CD4-positive, CD25-positive, alpha-beta regulatory T cell (primary cell): ENCODE measurements at regions not wholly inside any gene's neighbourhood (a gene's known extent, or its start where the extent isn't known, plus 50 kb on each side); places are given as distances from the start of the nearest gene placed in this dataset.
A peak's percentile ranks its signal among the peaks of the same experiment; 100 is the strongest.
"Not testable (repeated sequence)": the region's sequence is repeated elsewhere in the genome, so short reads cannot be mapped to it uniquely, and the experiment has no call there.

Source experiments
- ATAC-seq, 2 donors: fragments of 150-1000 bp; cut with Tn5 transposase; one replicate each; pipeline ENCODE4 v1.10.0; 2021; ENCODE audit warnings: low read depth in 2 of 2, moderate number of reproducible peaks in 2 of 2, moderate library complexity in 1 of 2
- DNase-seq, 3 donors: peaks; one replicate each; pipeline versions ENCODE4 v3.0.0 to v3.0.0-alpha.2; 2012 to 2022; ENCODE audit warnings: mixed read lengths in 1 of 3
- H3K27ac ChIP-seq: one replicate; pipeline ENCODE4 v1.7.0; 2013; ENCODE audit warnings: mild to moderate bottlenecking, low read length; ENCODE audit not compliant: insufficient read depth, poor library complexity, severe bottlenecking
- H3K27me3 ChIP-seq: one replicate; pipeline ENCODE4 v1.7.0; 2013; ENCODE audit warnings: low read length; ENCODE audit not compliant: control insufficient read depth, insufficient read depth
- H3K36me3 ChIP-seq: one replicate; pipeline ENCODE4 v1.7.0; 2013; ENCODE audit warnings: mild to moderate bottlenecking, low read length, moderate library complexity; ENCODE audit not compliant: control insufficient read depth, insufficient read depth
- H3K4me1 ChIP-seq: 2 replicates; pipeline ENCODE4 v1.7.0; 2013; ENCODE audit warnings: mild to moderate bottlenecking, low read length; ENCODE audit not compliant: insufficient read depth, control insufficient read depth, poor library complexity, severe bottlenecking
- H3K4me3 ChIP-seq: one replicate; pipeline ENCODE4 v1.7.0; 2013; ENCODE audit warnings: low read depth, mild to moderate bottlenecking, low read length, moderate library complexity
- H3K9me3 ChIP-seq, 2 experiments: 1 replicate in 1 of 2; 2 replicates in 1 of 2; pipeline ENCODE4 v1.7.0; 2013; ENCODE audit warnings: low read length in 2 of 2, mild to moderate bottlenecking in 1 of 2, moderate library complexity in 1 of 2; ENCODE audit not compliant: control insufficient read depth in 2 of 2
- H3K27ac Mint-ChIP-seq, 3 donors: one replicate each; pipeline ENCODE4 v1.8.0; 2020 to 2022; ENCODE audit warnings: mild to moderate bottlenecking in 3 of 3, mixed read lengths in 3 of 3, moderate library complexity in 2 of 3
- H3K27me3 Mint-ChIP-seq: one replicate; pipeline ENCODE4 v1.8.0; 2022; ENCODE audit warnings: mild to moderate bottlenecking, mixed read lengths
- H3K36me3 Mint-ChIP-seq: one replicate; pipeline ENCODE4 v1.8.0; 2020; ENCODE audit warnings: mixed read lengths
- H3K4me1 Mint-ChIP-seq, 4 donors: one replicate each; pipeline ENCODE4 v1.8.0; 2020 to 2022; ENCODE audit warnings: mixed read lengths in 4 of 4, mild to moderate bottlenecking in 1 of 4
- H3K4me3 Mint-ChIP-seq, 4 donors: one replicate each; pipeline ENCODE4 v1.8.0; 2020 to 2022; ENCODE audit warnings: mild to moderate bottlenecking in 4 of 4, mixed read lengths in 4 of 4, moderate library complexity in 3 of 4
- H3K9me3 Mint-ChIP-seq, 7 donors: one replicate each; pipeline ENCODE4 v1.8.0; 2020 to 2022; ENCODE audit warnings: mixed read lengths in 7 of 7, mild to moderate bottlenecking in 3 of 7, moderate library complexity in 2 of 7

DNA sequence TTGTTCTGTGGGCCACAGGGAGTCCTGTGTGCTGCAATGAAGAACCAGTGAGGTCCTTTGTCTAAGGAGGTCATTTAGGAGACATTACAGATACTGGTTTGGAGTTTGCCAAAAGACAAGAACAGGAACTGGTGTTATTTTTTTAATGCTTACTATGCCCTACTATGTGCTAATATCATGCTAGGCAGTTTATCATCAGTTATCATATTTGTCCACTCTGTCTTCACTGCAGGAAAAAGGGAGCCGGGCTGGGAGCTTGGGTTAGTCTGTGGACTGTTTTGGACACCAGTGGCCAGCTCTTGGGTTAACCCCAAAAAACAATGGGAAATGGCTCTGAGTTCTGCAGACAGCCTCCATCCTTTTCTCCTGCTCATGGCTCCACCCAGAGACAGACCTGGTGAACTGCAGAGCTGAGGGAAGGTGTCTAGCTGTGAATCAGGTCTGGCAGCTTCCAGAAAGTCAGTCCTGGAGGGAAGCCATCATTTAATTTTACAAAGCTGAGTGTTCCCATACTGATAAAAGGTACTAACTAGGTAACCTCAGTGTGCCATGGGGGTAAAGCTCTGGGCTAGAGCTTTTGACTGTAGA lies 101.2 kb upstream of the ZNF746 start:
- Histone ChIP-seq H3K27me3 (no peaks in the 10 kb centered on the region), H3K36me3 (peaks cover 21% of the 10 kb centered on the region), H3K4me1 (peaks cover 15% of the 10 kb centered on the region), H3K9me3 (no peaks in the 10 kb centered on the region), H3K4me3 (no peak overlapping the region), H3K27ac (no peak overlapping the region)
- ATAC-seq (no peak), DNase-seq (peak in 1 of 3 donors; percentile 34)
- Mint-ChIP-seq H3K27me3 (peaks cover 5% of the 10 kb centered on the region), H3K36me3 (peaks cover 40% of the 10 kb centered on the region), H3K4me3 (no peak overlapping the region), H3K4me1 (peaks cover 16 to 35% (median 25%) of the 10 kb centered on the region in 4 donors), H3K27ac (peak overlapping the region in 2 of 3 donors; percentile 86 to 89), H3K9me3 (peaks cover 0 to 1% (median 0%) of the 10 kb centered on the region in 7 donors)

DNA sequence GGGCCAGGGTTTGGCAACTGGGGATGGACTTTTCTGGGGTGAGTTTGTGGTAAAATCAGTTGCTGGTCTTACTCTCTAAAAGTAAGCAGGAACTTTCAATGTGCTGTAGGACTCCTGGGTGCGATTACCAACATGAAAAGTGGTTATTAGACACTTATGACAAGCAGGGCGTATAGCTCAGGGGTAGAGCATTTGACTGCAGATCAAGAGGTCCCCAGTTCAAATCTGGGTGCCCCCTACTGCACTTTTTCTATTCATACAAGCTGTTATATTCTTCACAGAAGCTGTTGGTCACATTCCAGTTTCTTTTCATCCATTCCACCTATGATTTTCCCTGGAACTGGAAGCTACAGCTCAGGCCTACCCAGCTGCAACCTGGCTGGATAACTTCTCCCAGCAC lies 100.2 kb upstream of the ZNF746 start:
- peak overlapping the region in 1 of 3 donors; percentile 55 for H3K27ac Mint-ChIP-seq
- peaks cover 16 to 38% (median 24%) of the 10 kb centered on the region in 4 donors for H3K4me1 Mint-ChIP-seq
- H3K4me3 Mint-ChIP-seq = peak overlapping the region in 1 of 4 donors; percentile 19
- H3K36me3 ChIP-seq = peaks cover 16% of the 10 kb centered on the region
- peaks cover 15% of the 10 kb centered on the region for H3K4me1 ChIP-seq
- not testable (repeated sequence) for H3K9me3 ChIP-seq, DNase-seq, ATAC-seq, H3K9me3 Mint-ChIP-seq, H3K27me3 Mint-ChIP-seq, H3K27ac ChIP-seq, H3K4me3 ChIP-seq, H3K27me3 ChIP-seq
- H3K36me3 Mint-ChIP-seq = peaks cover 42% of the 10 kb centered on the region

DNA sequence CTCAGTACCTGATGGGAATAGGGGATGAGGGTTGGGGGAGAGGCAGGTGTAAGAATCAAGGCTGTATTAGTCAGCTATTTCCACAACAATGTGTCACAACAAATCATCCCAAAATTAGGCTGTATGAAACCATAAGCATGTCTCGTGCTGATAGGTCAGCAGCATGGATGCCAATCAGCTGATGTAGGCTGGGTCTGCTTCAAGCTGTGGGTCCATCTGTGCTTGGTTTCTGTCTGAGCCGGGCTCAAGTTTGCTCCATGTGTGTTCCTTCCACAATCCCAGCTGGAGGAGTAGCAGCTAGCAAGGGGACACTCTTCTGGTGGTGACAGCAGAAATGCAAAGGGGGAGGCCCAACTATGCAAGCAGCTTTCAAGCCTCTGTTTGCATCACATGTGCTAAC lies 97.9 kb upstream of the ZNF746 start:
- no peaks in the 10 kb centered on the region for H3K9me3 Mint-ChIP-seq
- H3K27ac Mint-ChIP-seq = peak overlapping the region in 1 of 3 donors; percentile 36
- H3K36me3 ChIP-seq = peaks cover 16% of the 10 kb centered on the region
- no peaks in the 10 kb centered on the region for H3K27me3 ChIP-seq
- no peak for DNase-seq
- H3K36me3 Mint-ChIP-seq = peaks cover 49% of the 10 kb centered on the region
- H3K4me3 Mint-ChIP-seq = no peak overlapping the region
- H3K4me1 Mint-ChIP-seq = peaks cover 10 to 27% (median 19%) of the 10 kb centered on the region in 4 donors
- no peak overlapping the region for H3K4me3 ChIP-seq
- ATAC-seq = no peak
- H3K27me3 Mint-ChIP-seq = no peaks in the 10 kb centered on the region
- peaks cover 9% of the 10 kb centered on the region for H3K4me1 ChIP-seq
- no peaks in the 10 kb centered on the region for H3K9me3 ChIP-seq
- H3K27ac ChIP-seq = no peak overlapping the region

DNA sequence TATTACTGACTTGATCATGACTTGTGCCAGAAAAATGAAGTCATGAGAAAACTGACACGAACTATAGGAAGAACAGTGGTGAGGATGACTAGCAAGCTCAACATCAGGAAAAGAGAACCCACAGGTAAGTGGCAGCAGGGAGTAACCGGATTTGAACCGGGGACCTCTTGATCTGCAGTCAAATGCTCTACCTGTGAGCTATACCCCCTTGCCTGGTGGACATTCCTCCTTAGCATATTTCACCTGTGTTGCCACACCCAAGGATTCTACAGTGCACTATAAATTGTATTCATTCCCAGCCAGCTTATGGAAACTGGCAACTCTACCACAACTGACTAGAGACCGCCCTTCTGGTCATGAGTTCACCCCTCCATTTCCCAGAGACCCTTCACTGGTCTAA lies 97.5 kb upstream of the ZNF746 start:
- Histone ChIP-seq H3K4me3 (no peak overlapping the region), H3K9me3 (no peaks in the 10 kb centered on the region), H3K27me3 (no peaks in the 10 kb centered on the region), H3K27ac (no peak overlapping the region), H3K4me1 (peaks cover 4% of the 10 kb centered on the region), H3K36me3 (peaks cover 18% of the 10 kb centered on the region)
- H3K9me3 Mint-ChIP-seq = no peaks in the 10 kb centered on the region
- H3K4me3 Mint-ChIP-seq = no peak overlapping the region
- no peaks in the 10 kb centered on the region for H3K27me3 Mint-ChIP-seq
- no peak for DNase-seq
- H3K4me1 Mint-ChIP-seq = peaks cover 6 to 22% (median 15%) of the 10 kb centered on the region in 4 donors
- peaks cover 53% of the 10 kb centered on the region for H3K36me3 Mint-ChIP-seq
- H3K27ac Mint-ChIP-seq = peak overlapping the region in 1 of 3 donors; percentile 51
- ATAC-seq = no peak

DNA sequence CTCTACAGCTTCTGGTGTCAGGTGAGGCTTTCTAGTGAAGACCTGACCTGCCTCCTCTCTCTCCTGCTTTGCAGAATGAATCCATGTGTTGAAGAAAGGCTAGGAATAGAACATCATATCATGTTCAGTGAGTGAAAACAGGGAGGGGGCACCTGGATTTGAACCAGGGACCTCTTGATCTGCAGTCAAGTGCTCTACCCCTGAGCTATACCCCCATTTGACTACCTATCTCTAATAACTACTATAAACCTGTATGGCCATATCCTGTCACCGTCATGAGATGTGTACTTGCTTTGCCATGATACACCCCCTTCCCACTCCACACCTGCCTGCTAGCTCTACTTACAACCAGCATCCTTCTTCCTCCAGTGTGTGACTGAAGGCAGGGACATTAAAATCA lies 91.3 kb upstream of the ZNF746 start:
- Mint-ChIP-seq H3K4me3 (no peak overlapping the region), H3K9me3 (peaks cover 0 to under 1% (median 0%) of the 10 kb centered on the region in 7 donors), H3K4me1 (peaks cover 0 to 9% (median 3%) of the 10 kb centered on the region in 4 donors), H3K36me3 (peaks cover 55% of the 10 kb centered on the region), H3K27ac (no peak overlapping the region), H3K27me3 (no peaks in the 10 kb centered on the region)
- no peak overlapping the region for H3K27ac ChIP-seq
- ATAC-seq (no peak), DNase-seq (no peak)
- H3K4me1 ChIP-seq = no peaks in the 10 kb centered on the region
- H3K9me3 ChIP-seq = peaks cover 3 to 7% of the 10 kb centered on the region in 2 experiments
- H3K36me3 ChIP-seq = peaks cover 61% of the 10 kb centered on the region
- no peak overlapping the region for H3K4me3 ChIP-seq
- no peaks in the 10 kb centered on the region for H3K27me3 ChIP-seq

DNA sequence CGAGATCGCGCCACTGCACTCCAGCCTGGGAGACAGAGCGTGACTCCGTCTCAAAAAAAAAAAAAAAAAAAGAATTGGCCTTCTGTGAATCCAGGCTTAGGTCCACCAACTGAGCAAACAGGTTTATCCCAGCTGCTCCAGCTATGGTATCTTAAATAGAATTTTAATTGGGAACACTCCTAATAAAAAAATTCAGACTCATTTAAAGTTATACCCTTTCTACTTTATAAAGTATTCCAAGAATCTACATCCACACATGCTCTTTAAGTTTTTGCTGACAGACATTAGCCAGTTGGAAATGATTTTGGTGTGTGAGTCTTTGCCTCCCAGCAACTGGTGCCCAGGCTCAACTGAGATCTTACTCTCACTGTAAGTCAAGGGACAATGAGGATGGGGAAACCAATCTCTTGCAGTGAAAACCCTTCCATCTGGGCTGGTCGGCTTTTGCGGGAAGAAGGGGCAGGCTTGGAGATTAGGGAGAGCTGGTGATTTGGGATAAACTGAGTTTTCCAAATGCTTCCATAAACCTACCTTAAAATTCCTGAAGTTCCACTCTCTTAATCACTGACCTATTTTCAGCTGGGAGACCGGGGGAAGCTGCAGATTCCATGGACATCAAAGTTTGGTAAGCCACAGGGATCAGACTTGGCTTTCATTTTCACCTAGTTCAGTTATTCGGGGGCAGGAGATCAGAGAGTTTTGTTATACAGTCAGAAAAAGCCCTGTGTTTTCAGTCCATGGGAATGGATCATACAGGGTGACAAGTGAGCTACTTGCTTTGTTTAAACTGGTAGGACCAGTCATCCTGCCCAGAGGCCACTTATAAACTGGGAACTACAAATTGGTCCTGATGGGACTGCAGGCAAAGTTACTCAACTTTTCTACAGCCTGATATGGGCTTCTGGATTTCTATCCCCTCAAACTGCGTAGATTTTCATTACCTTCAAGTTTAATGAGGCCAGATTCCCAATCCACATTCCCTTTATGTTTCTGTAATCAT lies 89.3 kb upstream of the ZNF746 start:
- no peak for ATAC-seq
- Mint-ChIP-seq H3K4me3 (no peak overlapping the region), H3K9me3 (peaks cover 0 to 3% (median 0%) of the 10 kb centered on the region in 7 donors), H3K27ac (no peak overlapping the region), H3K36me3 (peaks cover 66% of the 10 kb centered on the region), H3K27me3 (no peaks in the 10 kb centered on the region), H3K4me1 (peaks cover 5 to 19% (median 12%) of the 10 kb centered on the region in 4 donors)
- H3K27ac ChIP-seq = no peak overlapping the region
- H3K4me1 ChIP-seq = no peaks in the 10 kb centered on the region
- H3K4me3 ChIP-seq = no peak overlapping the region
- DNase-seq = no peak
- H3K9me3 ChIP-seq = peaks cover 3 to 7% of the 10 kb centered on the region in 2 experiments
- no peaks in the 10 kb centered on the region for H3K27me3 ChIP-seq
- H3K36me3 ChIP-seq = peaks cover 68% of the 10 kb centered on the region

DNA sequence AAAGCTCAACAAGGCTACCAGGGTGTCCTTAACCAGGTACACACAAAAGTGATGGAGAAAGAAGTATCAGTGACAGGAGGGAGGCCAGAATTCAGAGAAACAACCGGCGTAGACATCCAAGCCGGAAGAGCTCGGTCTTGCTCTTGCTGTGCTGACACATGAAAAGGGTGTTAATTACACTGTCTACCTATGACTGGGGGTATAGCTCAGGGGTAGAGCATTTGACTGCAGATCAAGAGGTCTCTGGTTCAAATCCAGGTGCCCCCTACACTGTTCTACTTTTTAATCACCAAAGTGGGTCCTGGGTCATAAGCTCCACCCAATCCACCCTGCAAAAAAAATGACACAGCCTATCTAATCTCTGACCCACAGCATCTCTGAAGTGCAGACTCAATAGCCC lies 86.9 kb upstream of the ZNF746 start:
- no peaks in the 10 kb centered on the region for H3K27me3 Mint-ChIP-seq
- peaks cover 7 to 30% (median 16%) of the 10 kb centered on the region in 4 donors for H3K4me1 Mint-ChIP-seq
- H3K9me3 Mint-ChIP-seq = peaks cover 0 to 6% (median 0%) of the 10 kb centered on the region in 7 donors
- Histone ChIP-seq H3K27me3 (no peaks in the 10 kb centered on the region), H3K4me3 (no peak overlapping the region), H3K27ac (no peak overlapping the region), H3K4me1 (no peaks in the 10 kb centered on the region), H3K36me3 (peaks cover 55% of the 10 kb centered on the region), H3K9me3 (peaks cover 3 to 16% of the 10 kb centered on the region in 2 experiments)
- DNase-seq (no peak), ATAC-seq (no peak)
- H3K36me3 Mint-ChIP-seq = peaks cover 56% of the 10 kb centered on the region
- no peak overlapping the region for H3K27ac Mint-ChIP-seq
- H3K4me3 Mint-ChIP-seq = no peak overlapping the region
